ENCODE measurements at regions not wholly inside any gene's neighbourhood (a gene's known extent, or its start where the extent isn't known, plus 50 kb on each side); places are given as distances from the start of the nearest gene placed in this dataset.

GRCh38 chr18:43627848-43628530 lies 350.7 kb upstream of the SYT4 start:
- Mint-ChIP-seq H3K9me3 (no peaks in the 10 kb centered on the region), H3K27me3 (ENCODE audit: low read depth) (no peaks in the 10 kb centered on the region), H3K4me1 (peaks cover 10% of the 10 kb centered on the region), H3K4me3 (no peak overlapping the region), H3K27ac (no peak overlapping the region), H3K36me3 (no peaks in the 10 kb centered on the region)
- peak; percentile 24; the same call in 1 of the 2 replicates for ATAC-seq
- ChIA-PET POLR2A (no interaction called here), CTCF (interaction anchor here (0.7 kb wide), 2 partner anchors 99 to 1585 kb away, joined by 3 read pairs; no protein-coding TSS in a partner anchor)
- TF ChIP-seq, protein P1, sequence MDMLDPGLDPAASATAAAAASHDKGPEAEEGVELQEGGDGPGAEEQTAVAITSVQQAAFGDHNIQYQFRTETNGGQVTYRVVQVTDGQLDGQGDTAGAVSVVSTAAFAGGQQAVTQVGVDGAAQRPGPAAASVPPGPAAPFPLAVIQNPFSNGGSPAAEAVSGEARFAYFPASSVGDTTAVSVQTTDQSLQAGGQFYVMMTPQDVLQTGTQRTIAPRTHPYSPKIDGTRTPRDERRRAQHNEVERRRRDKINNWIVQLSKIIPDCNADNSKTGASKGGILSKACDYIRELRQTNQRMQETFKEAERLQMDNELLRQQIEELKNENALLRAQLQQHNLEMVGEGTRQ (CRISPR knock-in tag; IDR thresholded peaks at IDR 0.05) = no peak
- no peak for TF ChIP-seq HMGXB4 (CRISPR knock-in tag; IDR thresholded peaks at IDR 0.05)
- TF ChIP-seq SP1 (CRISPR knock-in tag; conservative IDR thresholded peaks at IDR 0.05) = no peak
- TF ChIP-seq, protein P2, sequence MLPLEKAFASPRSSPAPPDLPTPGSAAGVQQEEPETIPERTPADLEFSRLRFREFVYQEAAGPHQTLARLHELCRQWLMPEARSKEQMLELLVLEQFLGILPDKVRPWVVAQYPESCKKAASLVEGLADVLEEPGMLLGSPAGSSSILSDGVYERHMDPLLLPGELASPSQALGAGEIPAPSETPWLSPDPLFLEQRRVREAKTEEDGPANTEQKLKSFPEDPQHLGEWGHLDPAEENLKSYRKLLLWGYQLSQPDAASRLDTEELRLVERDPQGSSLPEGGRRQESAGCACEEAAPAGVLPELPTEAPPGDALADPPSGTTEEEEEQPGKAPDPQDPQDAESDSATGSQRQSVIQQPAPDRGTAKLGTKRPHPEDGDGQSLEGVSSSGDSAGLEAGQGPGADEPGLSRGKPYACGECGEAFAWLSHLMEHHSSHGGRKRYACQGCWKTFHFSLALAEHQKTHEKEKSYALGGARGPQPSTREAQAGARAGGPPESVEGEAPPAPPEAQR (CRISPR knock-in tag; IDR thresholded peaks at IDR 0.05) = no peak
- no peak for TF ChIP-seq RELA (CRISPR knock-in tag; IDR thresholded peaks at IDR 0.05; ENCODE audit: borderline replicate concordance)
- no peak for TF ChIP-seq SMAD4 (CRISPR knock-in tag; IDR thresholded peaks at IDR 0.05)
- TF ChIP-seq IRF2 (CRISPR knock-in tag; IDR thresholded peaks at IDR 0.05; ENCODE audit: borderline replicate concordance, low read depth) = no peak
- no peak for TF ChIP-seq TEAD1 (CRISPR knock-in tag; IDR thresholded peaks at IDR 0.05)
- no peak for TF ChIP-seq HMGA2 (CRISPR knock-in tag; IDR thresholded peaks at IDR 0.05)
- TF ChIP-seq, protein P3, sequence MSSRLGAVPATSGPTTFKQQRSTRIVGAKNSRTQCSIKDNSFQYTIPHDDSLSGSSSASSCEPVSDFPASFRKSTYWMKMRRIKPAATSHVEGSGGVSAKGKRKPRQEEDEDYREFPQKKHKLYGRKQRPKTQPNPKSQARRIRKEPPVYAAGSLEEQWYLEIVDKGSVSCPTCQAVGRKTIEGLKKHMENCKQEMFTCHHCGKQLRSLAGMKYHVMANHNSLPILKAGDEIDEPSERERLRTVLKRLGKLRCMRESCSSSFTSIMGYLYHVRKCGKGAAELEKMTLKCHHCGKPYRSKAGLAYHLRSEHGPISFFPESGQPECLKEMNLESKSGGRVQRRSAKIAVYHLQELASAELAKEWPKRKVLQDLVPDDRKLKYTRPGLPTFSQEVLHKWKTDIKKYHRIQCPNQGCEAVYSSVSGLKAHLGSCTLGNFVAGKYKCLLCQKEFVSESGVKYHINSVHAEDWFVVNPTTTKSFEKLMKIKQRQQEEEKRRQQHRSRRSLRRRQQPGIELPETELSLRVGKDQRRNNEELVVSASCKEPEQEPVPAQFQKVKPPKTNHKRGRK (CRISPR knock-in tag; IDR thresholded peaks at IDR 0.05; ENCODE audit: borderline replicate concordance) = no peak
- TF ChIP-seq CREM (CRISPR knock-in tag; IDR thresholded peaks at IDR 0.05) = no peak
- TF ChIP-seq ZBTB21 (CRISPR knock-in tag; IDR thresholded peaks at IDR 0.05; ENCODE audit: borderline replicate concordance) = no peak
- TF ChIP-seq KAT7 (CRISPR knock-in tag; IDR thresholded peaks at IDR 0.05; ENCODE audit: borderline replicate concordance) = no peak
- TF ChIP-seq E2F4 (CRISPR knock-in tag; IDR thresholded peaks at IDR 0.05; ENCODE audit: borderline replicate concordance, low read depth) = no peak
- no peak for TF ChIP-seq ETV6 (CRISPR knock-in tag; IDR thresholded peaks at IDR 0.05)
- DNase-seq (ENCODE audit: low spot score) = no peak

- H3K36me3 Mint-ChIP-seq = no peaks in the 10 kb centered on the region
- H3K27me3 Mint-ChIP-seq (ENCODE audit: low read depth) = no peaks in the 10 kb centered on the region
- no peak overlapping the region for H3K27ac Mint-ChIP-seq
- ChIA-PET CTCF (no interaction called here), POLR2A (no interaction called here)
- no peak overlapping the region for H3K4me3 Mint-ChIP-seq
- TF ChIP-seq ZNF121 (CRISPR knock-in tag; IDR thresholded peaks at IDR 0.05) (no peak), ZBTB21 (CRISPR knock-in tag; IDR thresholded peaks at IDR 0.05; ENCODE audit: borderline replicate concordance) (no peak), JUN (CRISPR knock-in tag; IDR thresholded peaks at IDR 0.05) (no peak), PREB (CRISPR knock-in tag; IDR thresholded peaks at IDR 0.05; ENCODE audit: borderline replicate concordance) (no peak), ATF3 (CRISPR knock-in tag; conservative IDR thresholded peaks at IDR 0.05) (no peak), NR3C1 (CRISPR knock-in tag; conservative IDR thresholded peaks at IDR 0.05; ENCODE audit: low read depth) (no peak)
- TF ChIP-seq, protein P4, sequence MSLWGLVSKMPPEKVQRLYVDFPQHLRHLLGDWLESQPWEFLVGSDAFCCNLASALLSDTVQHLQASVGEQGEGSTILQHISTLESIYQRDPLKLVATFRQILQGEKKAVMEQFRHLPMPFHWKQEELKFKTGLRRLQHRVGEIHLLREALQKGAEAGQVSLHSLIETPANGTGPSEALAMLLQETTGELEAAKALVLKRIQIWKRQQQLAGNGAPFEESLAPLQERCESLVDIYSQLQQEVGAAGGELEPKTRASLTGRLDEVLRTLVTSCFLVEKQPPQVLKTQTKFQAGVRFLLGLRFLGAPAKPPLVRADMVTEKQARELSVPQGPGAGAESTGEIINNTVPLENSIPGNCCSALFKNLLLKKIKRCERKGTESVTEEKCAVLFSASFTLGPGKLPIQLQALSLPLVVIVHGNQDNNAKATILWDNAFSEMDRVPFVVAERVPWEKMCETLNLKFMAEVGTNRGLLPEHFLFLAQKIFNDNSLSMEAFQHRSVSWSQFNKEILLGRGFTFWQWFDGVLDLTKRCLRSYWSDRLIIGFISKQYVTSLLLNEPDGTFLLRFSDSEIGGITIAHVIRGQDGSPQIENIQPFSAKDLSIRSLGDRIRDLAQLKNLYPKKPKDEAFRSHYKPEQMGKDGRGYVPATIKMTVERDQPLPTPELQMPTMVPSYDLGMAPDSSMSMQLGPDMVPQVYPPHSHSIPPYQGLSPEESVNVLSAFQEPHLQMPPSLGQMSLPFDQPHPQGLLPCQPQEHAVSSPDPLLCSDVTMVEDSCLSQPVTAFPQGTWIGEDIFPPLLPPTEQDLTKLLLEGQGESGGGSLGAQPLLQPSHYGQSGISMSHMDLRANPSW (CRISPR knock-in tag; conservative IDR thresholded peaks at IDR 0.05; ENCODE audit: low read depth) = no peak
- TF ChIP-seq, protein P5, sequence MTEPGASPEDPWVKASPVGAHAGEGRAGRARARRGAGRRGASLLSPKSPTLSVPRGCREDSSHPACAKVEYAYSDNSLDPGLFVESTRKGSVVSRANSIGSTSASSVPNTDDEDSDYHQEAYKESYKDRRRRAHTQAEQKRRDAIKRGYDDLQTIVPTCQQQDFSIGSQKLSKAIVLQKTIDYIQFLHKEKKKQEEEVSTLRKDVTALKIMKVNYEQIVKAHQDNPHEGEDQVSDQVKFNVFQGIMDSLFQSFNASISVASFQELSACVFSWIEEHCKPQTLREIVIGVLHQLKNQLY (CRISPR knock-in tag; IDR thresholded peaks at IDR 0.05) = no peak
- DNase-seq (ENCODE audit: low spot score) (no peak), ATAC-seq (no peak)
- H3K4me1 Mint-ChIP-seq = no peaks in the 10 kb centered on the region
- peaks cover 9% of the 10 kb centered on the region for H3K9me3 Mint-ChIP-seq
These were observed 357.7 kb upstream of the SYT4 start for GRCh38 chr18:43634994-43635393.
